ENCODE measurements at regions not wholly inside any gene's neighbourhood (a gene's known extent, or its start where the extent isn't known, plus 50 kb on each side); places are given as distances from the start of the nearest gene placed in this dataset.

GRCh38 chr12:115752913-115753726 is 524.4 kb downstream of the MED13L start:
- no peak overlapping the region for H3K27ac ChIP-seq (ENCODE audit: low read depth, low read length)
- WGBS, 3 donors = 54 to 66% (median 65%) methylated on average over 5 of the region's 5 CpGs

- 30 to 46% (median 36%) methylated on average over 2 of the region's 2 CpGs for WGBS, 3 donors
- no peak overlapping the region for H3K27ac ChIP-seq (ENCODE audit: low read depth, low read length)
Measured at GRCh38 chr12:115752156-115752555, 525.3 kb downstream of the MED13L start.

- H3K27ac ChIP-seq (ENCODE audit: low read depth, low read length) = no peak overlapping the region
- WGBS, 3 donors = 41 to 81% (median 77%) methylated on average over 1 of the region's 1 CpG
Measured at GRCh38 chr12:115750340-115750739, 527.2 kb downstream of the MED13L start.

DNA sequence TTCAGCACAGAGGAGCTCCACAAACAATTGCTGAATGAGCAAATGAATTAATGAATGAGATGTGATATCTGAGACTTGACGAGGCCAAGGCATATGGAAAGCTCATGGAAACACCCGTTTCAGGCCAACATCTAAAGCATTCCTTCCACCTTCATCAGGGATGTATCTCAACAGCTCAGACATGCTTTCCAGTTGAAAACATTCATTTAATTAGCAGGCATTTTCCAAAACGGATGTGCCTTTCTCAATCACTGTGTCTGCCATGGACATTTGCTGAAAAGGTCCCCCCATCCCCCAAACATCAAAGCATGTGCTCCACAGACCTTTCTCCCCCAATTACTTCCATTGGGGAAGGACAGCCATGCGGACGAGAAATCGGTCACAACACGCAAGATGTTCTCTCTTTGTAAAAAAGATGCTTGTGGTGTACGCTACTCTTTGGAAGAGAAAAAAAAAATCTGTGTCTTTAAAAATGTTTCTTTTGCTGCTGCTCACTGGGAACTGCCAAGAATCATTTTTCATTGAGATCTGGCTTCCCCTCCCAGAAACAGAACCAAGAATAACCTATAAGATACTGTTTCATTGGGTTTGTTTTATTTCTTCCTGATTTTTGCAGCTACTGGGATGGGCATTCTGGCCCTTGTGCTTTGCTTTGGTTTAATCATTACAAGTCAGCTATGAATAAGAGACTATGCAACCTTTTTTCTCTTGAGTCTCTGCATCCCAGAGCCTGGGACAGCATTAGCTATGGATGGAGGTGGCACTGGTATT is 528.2 kb downstream of the MED13L start:
- no peak overlapping the region for H3K27ac ChIP-seq (ENCODE audit: low read depth, low read length)
- WGBS, 3 donors = 63 to 71% (median 67%) methylated on average over 8 of the region's 8 CpGs

- WGBS, 3 donors = 70 to 86% (median 81%) methylated on average over 9 of the region's 9 CpGs
- H3K27ac ChIP-seq (ENCODE audit: low read depth, low read length) = no peak overlapping the region
Measured at GRCh38 chr12:115740586-115741155, 536.8 kb downstream of the MED13L start.

DNA sequence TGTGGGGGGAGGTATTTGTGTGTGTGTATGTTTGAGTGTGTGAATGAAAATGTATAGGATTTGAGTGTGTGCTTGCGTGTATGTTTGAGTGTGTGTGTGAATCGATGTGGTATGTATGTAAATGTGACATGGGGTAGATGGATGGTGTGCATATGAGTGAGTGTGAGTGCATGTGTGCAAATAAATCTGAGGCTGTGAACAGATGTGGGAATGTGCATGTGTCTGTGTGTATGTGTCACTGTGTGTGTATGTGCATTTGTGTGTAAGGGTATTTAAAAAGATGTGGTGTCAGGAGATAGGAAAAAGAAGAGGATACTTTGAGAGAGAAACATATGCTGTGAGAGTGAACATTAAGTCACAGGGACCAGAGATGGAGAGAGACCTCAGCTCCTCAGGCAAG is 539.6 kb downstream of the MED13L start:
- H3K27ac ChIP-seq (ENCODE audit: low read depth, low read length) = no peak overlapping the region
- 87 to 97% (median 93%) methylated on average over 2 of the region's 2 CpGs for WGBS, 3 donors

GRCh38 chr12:115736360-115736759 is 541.1 kb downstream of the MED13L start:
- 84 to 96% (median 90%) methylated on average over 3 of the region's 3 CpGs for WGBS, 3 donors
- H3K27ac ChIP-seq (ENCODE audit: low read depth, low read length) = no peak overlapping the region

GRCh38 chr12:115730975-115731541 is 546.4 kb downstream of the MED13L start:
- 57 to 85% (median 82%) methylated on average over 4 of the region's 4 CpGs for whole genome bisulfite sequencing, 3 donors
- no peak overlapping the region for H3K27ac ChIP-seq (ENCODE audit: low read depth, low read length)

DNA sequence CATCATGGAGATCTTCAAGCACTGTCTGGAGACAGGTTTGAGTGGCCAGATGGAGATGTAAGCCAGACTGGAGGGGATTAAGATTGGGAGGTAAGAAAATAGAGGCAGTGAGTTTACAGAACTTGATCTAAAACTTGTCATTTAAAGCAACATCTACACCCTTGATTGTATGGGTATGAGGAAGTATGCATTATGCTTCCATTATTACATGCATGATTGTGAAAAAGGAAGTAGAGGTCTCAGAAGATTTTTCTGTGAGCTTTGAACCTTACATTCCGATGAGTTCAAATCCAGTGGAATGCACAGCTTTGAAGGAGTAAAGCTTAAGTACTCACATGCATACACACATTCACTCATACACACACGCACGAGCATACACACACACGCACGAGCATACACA is 550.8 kb downstream of the MED13L start:
- WGBS, 3 donors = 75 to 90% (median 79%) methylated on average over 5 of the region's 5 CpGs
- no peak overlapping the region for H3K27ac ChIP-seq (ENCODE audit: low read depth, low read length)

- WGBS, 3 donors = 52 to 94% (median 91%) methylated on average over 2 of the region's 2 CpGs
- no peak overlapping the region for H3K27ac ChIP-seq (ENCODE audit: low read depth, low read length)
Measured at GRCh38 chr12:115722181-115722580, 555.3 kb downstream of the MED13L start.

- WGBS, 3 donors = 84 to 96% (median 92%) methylated on average over 4 of the region's 4 CpGs
- no peak overlapping the region for H3K27ac ChIP-seq (ENCODE audit: low read depth, low read length)
Measured at GRCh38 chr12:115716551-115716950, 560.9 kb downstream of the MED13L start.

- WGBS, 3 donors = 69 to 81% (median 78%) methylated on average over 3 of the region's 3 CpGs
- no peak overlapping the region for H3K27ac ChIP-seq (ENCODE audit: low read depth, low read length)
Measured at GRCh38 chr12:115712676-115713075, 564.8 kb downstream of the MED13L start.

DNA sequence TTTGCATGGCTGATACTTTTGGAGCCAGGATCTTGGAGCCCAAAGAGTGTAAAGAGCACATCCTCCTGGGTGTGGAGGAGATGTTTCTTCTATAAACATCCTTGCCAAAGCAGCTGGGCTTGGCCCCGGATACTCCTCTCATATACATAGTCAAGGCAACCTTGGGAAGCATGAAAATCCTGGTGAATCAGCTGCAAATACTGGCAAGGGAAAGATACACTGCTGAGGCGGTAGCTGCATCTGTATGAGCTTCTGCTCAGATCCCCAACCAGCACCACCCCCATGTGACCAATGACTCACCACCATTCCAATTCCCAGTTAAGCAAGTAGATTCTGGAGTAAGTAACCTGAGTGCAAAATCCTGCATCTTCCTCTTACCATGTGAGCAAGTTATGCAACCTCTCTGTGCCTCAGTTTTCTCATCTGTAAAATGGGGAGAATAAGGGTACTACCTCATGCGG is 567.4 kb downstream of the MED13L start:
- no peak overlapping the region for H3K27ac ChIP-seq (ENCODE audit: low read depth, low read length)
- WGBS, 3 donors = 52 to 77% (median 65%) methylated on average over 3 of the region's 3 CpGs

GRCh38 chr12:115709540-115710011 is 567.9 kb downstream of the MED13L start:
- no peak overlapping the region for H3K27ac ChIP-seq (ENCODE audit: low read depth, low read length)
- WGBS, 3 donors = 29 to 46% (median 37%) methylated on average over 10 of the region's 10 CpGs

GRCh38 chr12:115708801-115709200 is 568.7 kb downstream of the MED13L start:
- WGBS, 3 donors = 49 to 60% (median 59%) methylated on average over 2 of the region's 2 CpGs

DNA sequence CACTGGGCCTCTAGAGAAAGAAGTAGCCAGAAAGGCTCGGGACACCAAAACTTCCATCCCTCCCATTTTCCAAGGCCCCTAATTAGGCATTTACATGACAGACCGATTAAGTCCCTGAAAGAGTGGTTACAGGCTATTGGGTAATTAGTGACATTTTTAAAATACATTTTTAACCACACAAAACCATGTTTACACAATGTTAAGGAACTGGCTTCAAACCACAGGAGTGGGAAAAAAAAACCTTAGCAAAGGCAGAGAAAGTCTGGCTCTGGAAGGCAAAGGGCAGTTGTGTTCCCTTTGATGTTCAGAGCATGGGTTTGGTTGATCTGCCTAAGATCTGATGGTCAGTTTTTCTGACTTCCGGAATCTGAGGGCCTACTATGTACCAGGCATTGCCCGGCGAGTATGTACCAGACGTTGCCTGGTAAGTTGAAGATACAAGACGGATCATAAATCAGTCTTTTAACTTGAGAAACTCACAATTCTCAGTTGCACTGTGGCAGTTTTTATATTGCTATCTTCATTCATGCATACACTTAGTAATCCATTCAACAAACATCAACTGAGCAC is 576.5 kb downstream of the MED13L start:
- WGBS, 3 donors = 60 to 67% (median 62%) methylated on average over 7 of the region's 7 CpGs
- H3K27ac ChIP-seq (ENCODE audit: low read depth, low read length) = no peak overlapping the region

More at GRCh38 chr12:115708801-115709200, 568.7 kb downstream of the MED13L start:
- H3K27ac ChIP-seq (ENCODE audit: low read depth, low read length) = no peak overlapping the region

- 78 to 95% (median 95%) methylated on average over 2 of the region's 2 CpGs for WGBS, 3 donors
- no peak overlapping the region for H3K27ac ChIP-seq (ENCODE audit: low read depth, low read length)
Measured at GRCh38 chr12:115700081-115700480, 577.4 kb downstream of the MED13L start.

DNA sequence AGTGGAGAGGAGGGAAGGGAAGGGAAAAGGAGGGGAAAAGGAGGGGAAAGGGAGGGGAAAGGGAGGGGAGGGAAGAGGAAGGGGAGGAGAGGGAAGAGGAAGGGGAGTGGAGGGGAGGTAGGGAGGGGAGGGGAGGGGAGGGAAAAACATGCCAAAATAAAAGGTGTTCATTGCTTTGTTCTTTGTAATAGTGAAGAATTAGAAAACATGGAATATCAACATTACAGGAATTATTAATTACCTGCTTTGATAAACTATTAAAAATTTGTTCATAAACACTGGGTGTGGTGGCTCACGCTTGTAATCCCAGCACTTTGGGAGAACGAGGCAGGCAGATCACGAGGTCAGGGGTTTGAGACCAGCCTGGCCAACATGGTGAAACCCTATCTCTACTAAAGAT is 579.2 kb downstream of the MED13L start:
- no peak overlapping the region for H3K27ac ChIP-seq (ENCODE audit: low read depth, low read length)
- WGBS, 3 donors = 74 to 89% (median 79%) methylated on average over 3 of the region's 3 CpGs

All from adipose tissue (tissue), 3 donors.